GM21723 (cell line): ENCODE measurements at regions not wholly inside any gene's neighbourhood (a gene's known extent, or its start where the extent isn't known, plus 50 kb on each side); places are given as distances from the start of the nearest gene placed in this dataset.

Experiments
- ATAC-seq: cut with Tn5 transposase; IDR thresholded peaks from one replicate; pipeline ENCODE4 v1.9.1; 2021; ENCODE audit warnings: mild to moderate bottlenecking, moderate library complexity; ENCODE audit not compliant: unreplicated experiment

DNA sequence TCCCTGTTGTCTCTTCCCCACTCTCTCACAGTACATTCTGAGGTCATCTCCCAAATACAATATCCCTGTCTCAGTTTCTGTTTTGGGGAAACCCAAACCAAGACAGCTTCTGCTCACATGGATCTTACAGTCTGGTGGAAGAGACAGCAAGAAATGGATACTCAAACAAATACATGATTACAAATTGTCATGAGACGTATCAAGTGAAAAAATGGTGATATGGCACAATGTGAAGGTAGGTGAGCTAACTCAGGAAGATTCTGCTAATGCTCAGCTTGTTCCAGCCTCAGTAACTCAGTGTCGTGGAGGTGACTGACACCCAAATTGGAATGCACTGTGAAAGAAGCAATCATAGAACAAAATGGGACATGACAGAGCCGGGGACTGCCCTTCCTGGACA is 68.3 kb downstream of the CHST1 start:
- no peak for ATAC-seq

DNA sequence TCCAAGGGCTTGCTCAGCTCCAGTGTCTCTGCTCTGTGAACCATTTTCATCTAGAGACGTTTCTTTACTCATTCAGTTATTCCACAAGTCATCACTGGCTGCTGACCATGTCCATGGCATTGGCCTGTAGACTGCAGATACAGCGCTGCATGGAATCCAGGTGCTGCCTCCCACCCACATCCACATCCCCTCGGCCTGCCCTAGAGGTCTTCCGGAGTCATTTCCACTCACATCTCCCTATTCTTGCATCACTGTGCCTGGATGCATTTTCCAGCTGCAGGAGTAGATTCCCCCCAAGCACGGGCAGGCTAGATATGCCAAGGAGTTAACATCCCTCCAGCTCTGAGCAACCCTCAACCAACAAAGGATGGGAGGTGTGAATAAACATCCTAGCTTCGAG is 68.9 kb downstream of the CHST1 start:
- no peak for ATAC-seq

DNA sequence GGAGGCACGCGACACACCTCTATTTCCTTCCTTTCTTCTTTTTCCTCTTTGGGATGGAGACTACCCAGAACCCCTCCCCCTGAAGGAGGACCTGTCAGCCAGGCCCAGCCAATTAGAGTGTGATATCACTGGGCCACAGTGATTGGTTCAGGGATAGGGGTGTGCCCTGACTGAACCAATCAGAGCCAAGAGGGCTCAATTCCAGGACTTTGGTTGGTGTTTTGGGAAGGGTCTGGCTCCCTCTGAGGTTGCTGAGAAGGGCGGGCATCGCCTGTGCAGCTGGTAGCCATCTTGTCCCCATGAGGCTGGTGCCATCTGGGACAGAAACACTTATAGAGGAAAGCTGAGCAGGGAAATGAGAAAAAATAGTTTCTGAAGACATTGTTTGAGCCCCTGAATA is 71.4 kb downstream of the CHST1 start:
- ATAC-seq: no peak

DNA sequence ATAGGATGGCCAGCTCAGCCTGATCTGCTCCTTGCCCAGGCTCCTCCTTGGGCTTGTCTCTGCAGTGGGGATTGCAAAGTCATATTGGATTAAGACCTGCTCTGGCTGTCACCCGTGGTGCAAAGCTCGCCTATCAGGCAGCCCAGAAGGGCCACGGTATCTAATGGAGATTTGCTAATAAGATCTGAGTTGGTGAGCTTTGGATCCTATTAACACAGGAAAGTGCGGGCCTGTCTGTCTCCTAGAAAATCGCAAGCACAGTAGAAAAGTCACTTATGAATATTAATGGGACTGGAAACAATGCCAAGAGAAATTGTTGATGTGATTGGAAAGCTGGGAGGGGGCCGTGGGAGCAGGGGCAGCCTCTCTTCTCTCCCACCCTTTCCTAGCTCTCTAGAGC is 72.8 kb downstream of the CHST1 start:
- ATAC-seq: no peak

DNA sequence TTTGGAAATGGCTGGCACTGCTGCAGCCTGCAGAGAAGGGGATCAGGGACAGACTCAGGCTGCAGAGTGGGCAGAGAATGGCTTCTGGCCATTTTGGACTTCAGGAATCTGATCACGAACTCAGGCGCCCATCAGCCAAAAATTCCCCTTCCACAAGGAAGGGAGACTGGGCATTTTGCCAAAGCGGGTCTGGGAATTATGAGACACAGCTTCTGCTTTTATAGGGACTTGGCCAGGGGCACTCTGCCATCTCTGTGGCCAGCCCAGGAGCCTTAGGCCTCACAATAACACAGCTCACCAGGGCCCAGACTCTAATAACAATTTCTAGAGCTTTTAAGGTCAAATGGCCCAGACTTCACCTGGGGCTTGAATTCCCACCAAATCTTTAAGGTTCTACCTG is 74.7 kb downstream of the CHST1 start:
- ATAC-seq: no peak

DNA sequence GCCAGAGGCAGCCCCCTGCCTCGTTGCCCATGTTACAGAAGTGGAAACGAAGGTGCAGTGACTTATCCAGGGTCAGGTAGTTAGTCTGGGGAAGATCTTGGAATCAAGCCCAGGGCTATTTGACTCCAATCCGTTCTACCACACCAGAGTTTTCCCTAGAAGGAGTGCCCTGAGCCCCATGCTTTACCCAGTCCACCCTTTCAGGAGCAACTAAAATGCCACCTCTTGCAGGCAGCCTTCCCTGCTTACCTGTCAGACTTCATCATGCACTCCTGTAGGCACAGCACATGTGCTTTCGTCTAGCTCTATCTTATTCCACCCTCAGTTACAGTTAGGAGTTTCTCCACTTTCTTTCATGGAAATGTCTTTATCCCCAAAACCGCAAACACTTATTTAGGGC is 80.2 kb downstream of the CHST1 start:
- no peak for ATAC-seq

DNA sequence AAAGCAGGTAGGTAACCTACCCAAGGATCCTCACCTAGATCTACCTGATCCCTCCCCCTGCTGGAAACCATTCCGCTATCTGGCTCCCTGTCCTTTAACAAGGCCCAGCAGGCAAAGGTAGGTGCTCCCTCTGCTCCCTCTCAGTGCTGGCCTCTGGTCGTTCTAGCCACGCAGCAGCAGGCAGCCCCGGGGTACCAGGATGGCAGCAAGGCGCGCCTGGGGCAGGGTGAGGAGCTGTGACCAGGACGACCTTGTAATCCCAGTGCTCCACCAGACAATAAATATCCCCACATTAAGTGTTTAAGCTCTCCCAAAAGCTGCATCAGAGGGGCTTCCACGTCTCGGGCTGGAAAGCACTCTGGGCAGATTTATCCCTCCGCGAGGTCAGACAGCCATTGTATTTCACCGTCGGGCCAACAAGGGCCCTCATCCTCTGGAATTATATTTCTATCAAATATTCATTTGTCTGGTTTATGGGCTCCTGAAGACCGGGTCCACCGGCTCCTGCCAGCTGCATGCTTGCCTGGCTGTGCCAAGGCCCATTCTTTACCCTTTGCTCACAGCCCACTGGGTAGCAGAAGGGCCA is 81.3 kb downstream of the CHST1 start:
- ATAC-seq: no peak

DNA sequence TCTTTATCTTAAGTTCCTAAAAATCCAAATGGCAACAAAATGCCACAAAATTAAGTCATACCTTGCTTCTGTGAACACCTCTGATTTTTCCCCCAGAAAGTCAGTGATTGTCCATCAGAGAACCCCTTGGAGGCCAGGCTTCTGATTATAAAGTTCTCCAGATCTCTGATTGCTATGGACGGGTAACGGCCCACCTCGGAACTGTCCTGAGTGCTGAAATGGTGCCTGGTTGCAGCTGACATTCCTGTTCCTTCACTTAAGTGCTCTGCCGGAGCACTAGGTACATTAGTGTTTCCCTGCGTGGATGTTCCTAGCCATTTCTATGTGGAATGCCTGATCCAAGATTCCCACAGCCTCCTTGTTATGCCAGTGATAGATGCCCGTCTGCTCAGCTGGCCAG is 85.0 kb downstream of the CHST1 start:
- no peak for ATAC-seq

DNA sequence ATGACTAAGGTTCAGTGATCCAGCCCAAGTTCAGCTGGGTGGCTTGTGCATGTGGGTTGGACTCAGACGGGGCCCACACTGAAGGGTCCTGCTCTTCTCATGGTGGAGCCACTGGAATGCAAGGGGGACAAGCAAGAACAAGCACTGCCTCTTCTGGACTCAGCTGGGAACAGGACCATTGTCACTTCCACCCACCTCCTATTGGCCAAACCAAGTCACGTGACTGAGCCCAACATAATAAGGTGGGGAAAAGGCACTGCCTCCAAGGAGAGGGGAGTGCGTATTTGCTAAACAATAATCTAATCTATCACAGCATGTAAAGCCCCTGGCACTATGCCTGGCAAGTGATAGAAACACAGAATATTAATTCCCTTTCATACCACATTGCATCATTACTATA is 87.1 kb downstream of the CHST1 start:
- ATAC-seq: no peak

DNA sequence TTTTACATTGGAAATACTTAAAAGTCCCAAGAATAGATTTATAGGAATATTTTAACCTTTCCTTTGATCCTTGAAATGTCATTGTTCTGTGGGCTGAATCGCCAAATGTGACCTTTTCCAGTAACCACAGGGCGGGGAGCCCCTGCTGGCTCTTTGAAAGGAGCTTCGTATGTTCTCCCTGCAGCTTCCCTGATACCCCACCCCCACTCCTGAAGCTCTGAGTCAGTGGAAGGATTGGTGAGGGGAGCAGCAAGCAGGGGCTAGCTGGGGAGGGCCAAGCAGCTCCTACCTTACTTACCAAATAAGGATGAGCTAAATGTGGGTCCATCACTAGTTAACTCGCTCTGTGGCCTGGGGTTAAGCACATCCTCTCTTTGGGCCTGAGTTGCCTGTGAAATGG is 87.7 kb downstream of the CHST1 start:
- no peak for ATAC-seq

DNA sequence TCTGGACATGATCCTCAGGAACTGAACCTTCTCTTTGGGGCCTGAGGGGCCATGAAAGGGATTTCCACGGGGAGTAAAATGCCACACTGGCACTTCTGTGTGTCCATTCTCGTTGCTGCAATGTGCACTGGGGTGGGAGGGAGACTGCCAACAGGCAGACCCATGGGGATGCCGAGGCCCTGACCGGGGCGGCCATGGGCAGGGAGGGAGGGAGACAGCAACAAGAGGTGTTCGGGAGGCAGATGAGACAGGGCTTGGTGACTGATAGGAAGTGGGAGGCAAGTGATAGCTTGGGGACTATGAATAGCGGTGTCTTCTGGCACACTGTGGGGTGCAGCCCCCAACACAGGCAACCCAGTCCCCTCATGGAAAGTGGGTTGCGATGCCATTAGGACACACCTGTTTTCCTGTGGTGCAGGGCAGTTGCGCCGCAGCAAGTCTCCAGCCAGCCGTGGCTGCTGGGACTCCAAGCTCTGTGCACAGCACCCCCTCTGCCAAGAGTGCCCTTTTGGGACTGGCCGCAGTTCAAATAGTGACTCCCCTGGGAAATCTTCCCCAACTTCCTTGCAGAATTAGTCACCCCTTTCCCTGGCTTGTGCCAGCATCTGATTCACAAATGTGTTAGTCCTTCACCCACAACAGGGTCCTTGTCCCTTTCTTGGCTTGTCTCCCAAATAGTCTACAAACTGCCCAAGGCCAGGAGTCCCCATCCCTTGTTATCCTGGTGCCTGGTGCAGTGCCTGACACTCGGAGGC is 88.8 kb downstream of the CHST1 start:
- no peak for ATAC-seq

DNA sequence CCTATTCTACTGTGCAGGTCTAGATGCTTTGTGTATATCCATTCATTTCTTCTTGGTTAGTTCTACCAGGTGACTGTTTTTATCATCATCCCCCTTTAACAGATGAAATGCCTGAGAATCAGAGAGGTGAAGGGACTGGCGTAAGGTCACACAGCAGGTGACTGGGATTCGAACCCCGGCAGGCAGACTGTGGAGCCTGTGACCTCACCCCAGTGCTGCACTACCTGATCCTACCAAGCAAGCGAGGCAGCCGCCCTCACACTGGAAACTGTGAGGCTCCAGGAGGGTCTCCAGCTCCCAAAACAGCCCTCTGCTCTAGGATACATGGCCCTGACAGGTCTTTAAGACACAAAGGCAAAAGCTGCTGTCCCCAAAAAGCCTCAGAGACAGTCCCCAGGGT is 91.7 kb downstream of the CHST1 start:
- ATAC-seq: no peak

DNA sequence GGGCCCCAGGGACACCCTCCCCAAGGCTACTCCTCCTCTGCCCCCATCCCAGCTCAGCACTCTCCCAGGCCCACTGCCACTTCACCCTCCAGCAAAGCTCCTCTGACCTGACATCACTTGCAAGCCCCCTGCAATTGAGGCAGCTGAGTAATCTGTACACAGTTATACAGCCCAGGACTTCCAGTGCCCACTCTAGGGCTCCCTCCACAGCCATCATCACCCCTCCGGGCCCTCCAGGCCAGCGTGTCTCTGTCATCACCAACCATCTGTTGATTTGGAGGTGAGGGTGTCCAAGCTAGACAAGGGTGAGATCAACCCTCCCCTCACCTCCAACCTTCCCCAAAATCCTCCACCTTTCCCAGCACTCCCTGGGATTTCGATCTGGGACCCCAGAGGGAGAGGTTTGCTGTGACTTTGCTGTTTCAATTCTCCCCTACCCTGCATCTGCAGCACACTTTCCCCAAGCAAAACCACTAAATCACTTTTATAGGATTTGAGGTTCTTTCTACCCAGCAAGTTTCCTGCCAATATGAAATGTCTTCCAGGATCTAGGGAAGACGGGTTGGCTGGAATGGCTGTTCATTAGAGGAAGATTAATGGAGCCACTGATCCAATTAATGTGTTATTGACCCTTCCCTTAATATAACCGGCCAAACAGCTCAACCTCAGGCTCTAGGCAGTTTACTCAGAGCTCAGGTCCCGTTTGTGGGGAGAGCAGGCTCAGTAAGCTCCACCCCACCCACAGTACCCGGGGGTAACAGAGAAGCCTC is 92.9 kb downstream of the CHST1 start:
- no peak for ATAC-seq

DNA sequence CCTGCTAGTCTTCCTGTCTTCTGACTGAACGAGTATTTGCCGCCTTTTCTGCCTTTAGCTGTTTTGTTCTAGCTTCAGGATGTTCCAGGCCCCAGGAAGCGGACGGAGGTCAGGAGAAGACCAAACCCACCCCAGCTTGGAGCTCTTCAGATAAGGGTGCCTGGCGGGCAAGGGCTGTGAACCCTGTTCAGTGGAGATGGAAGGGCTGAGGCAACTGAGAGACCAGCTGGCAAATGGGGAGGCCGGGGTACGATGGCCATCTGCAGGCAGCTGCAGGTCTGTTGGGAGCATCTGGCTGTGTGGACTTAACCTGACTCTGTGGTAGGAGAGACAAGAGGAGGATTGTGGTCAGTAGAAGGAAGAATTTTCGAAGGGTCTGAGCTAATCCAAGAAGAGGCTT is 95.6 kb downstream of the CHST1 start:
- no peak for ATAC-seq

DNA sequence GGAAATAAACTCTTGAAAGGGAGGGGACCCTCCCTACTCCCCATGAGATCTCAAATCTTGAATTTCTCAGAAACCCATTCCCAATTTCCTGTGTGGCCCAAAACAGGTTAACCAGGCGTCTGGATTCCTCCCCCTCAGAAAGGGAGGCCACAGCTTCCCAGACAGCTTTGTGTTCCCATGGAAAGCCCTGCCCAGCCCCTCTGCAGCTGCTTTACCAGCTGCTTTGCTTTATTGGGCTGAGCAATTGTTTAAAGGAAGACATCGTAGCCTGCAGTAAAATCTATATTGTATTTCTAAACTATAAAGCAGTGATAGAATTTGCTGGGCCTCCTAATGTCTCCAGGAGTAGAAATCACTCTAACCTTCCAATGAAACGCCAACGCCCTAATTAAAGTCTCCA is 97.4 kb downstream of the CHST1 start:
- no peak for ATAC-seq

DNA sequence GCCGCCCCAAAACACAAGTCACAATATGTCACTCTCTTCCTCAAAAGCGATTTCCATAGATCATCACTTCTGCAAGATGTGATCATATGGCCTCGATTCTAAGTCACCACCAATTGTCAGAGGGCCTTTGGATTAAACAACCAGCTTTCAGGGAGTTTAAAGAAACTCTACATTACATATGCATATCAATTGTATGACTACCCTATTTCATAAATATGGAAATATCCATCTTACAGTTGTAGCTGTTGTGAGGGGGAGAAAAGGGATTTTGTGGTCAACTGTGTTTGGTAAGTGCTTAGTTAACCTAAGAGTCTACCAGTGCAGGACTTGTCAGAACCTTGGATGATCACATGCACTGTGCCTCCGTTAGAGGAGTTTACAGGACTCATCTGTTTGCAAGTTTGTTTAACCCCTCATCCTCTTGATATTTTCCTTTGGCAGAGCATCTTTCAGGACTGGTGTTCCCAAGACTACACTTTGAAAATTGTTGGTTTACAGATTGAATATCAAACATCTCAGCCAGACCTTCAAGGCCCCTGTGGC is 99.9 kb downstream of the CHST1 start:
- ATAC-seq: no peak

DNA sequence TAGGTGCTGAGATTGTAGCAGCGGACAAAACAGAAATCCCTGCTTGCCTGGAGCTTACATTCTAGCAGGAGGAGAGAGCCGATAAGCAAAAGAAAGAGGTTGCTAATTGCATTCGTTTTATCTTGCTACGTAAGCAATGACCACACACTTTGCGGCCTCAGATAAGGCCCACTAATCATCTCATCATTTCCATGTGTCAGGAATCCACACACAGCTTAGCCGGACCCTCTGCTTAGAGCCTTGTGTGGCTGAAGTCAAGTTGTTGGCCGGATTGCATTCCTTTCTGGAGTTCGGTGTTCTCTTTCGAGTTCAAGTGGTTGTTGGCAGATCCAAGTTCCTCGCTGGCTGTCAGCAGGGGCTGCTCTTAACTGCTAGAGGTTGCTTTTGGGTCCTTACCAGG is 101.6 kb downstream of the CHST1 start:
- no peak for ATAC-seq

DNA sequence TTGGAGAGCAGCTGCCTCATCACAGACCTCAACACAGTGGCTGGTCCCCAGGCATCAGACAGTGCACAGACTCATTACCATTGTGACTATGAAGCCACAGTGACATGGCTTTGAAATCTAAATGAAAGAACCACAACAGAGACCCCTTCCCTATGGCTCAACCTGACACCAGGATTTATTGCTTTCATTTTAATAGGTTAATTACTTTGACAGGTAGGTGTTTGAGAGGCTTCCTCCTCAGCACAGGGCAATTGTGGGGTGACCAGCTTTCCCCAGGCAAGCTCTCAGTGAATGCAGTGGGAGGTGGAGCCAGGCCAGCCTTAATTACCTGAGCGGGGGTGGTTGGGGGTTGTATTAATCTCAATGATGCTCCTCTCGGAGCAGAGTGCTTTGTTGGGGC is 102.3 kb downstream of the CHST1 start:
- ATAC-seq: no peak

DNA sequence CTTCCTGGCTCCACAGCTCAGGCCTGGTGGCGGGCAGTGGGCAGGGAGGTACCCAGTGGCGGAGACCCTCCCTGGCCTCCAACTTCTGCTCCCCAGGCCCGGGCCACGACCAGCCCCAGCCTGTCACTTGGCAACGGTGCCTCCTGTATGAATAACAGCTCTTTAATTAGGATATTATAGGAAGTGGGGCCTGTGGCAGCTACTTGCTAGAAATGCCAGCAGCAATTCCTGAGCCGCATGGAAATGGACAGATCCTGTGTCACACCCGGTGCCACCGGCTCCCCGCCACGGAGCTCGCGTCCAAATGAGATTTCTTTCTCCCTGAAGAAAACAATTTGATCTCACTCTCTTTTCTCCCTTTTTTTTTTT is 104.5 kb downstream of the CHST1 start:
- no peak for ATAC-seq

DNA sequence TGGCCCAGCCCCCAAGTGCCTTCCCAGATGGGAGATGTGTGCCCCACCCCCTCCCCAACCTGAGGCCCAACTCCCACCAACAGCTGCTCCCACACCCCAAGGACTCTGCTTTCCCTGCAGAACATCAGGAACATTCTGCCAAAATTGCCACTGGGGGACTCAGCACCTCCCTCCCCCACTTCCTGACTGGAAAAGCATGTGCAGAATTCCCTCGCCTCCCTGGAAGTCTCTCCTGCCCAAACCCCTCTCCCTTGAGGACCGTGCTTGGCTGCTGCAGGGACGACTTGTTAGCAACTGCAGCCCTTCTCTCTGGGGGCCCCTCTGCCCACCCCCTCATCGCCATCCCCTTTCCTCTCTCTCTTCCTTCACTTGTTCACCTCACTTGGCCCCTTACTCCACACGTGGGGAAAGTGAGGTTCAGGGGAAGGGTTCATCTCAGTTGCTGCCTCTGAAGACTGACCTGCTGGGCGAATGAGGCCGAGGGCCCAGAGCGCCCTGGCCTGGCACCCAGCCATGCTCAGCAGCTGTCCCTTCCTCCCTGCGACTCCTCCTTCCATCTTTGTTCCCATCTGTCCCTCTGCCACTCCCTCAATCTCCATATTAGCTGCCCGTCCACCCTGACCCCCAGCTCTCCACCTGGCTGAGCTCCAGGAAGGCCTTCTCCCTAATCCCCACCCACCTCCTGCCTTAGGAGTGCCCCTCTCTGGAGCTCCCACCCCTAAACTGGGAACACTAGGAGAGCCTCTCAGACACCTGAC is 105.1 kb downstream of the CHST1 start:
- ATAC-seq: no peak
